22Rv1 (cell line): ENCODE measurements at regions not wholly inside any gene's neighbourhood (a gene's known extent, or its start where the extent isn't known, plus 50 kb on each side); places are given as distances from the start of the nearest gene placed in this dataset.
"Not testable (repeated sequence)": the region's sequence is repeated elsewhere in the genome, so short reads cannot be mapped to it uniquely, and the experiment has no call there.

Experiments used
- H3K27ac ChIP-seq: fragments of 450-650 bp; 2 replicates; pipeline ENCODE4 v1.5.1; 2017
- CTCF ChIP-seq: fragments of 450-650 bp; IDR thresholded peaks from 2 replicates; pipeline ENCODE4 v1.5.1; 2017; ENCODE audit warnings: mild to moderate bottlenecking
- ZFX ChIP-seq: fragments of 450-650 bp; IDR thresholded peaks from 2 replicates; pipeline ENCODE4 v1.6.1; 2017; ENCODE audit warnings: antibody characterized with exemption, borderline replicate concordance

DNA sequence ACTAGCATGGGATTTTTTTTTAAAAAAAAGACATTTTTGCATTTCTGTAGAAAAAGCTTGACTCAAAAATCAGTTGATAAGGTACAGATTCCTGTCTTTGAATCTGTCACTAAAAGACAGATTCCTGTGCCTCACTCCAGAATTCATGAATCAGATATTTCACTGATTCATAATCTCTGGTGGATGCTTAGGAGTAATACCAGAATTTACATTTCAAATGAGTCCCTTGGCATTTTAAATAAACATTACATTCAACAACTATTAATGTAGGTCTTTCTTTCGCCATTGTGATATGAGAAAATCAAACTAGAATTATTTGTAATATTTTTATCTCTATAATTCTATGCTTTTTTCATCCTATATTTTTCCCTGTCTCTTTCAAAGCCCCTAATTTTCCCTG is 128.3 kb downstream of the APIP start:
- H3K27ac ChIP-seq: no peak overlapping the region
- TF ChIP-seq ZFX (no peak), CTCF (no peak)

DNA sequence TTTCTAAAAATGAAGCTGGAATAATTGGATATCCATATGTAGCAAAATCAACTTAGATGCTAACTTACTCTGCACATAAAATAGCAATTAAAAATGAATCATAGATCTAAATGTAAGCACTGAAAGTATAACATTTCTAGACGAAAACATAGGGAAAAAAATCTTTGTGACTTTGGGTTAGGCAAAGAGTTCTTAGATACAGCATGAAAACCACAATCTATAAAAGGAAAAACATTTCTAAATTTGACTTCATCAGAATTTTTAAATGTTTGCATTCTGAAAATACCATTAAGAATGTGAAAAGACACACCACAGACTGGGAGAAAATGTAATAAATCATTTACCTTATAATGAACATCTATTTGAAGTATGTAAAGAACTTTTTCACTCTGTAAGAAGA is 128.8 kb downstream of the APIP start:
- TF ChIP-seq CTCF: no peak
- H3K27ac ChIP-seq: no peak overlapping the region

- H3K27ac ChIP-seq: no peak overlapping the region
- TF ChIP-seq ZFX: no peak
- no peak for TF ChIP-seq CTCF
These were observed 131.8 kb downstream of the APIP start for GRCh38 chr11:34784318-34784841.

- no peak overlapping the region for H3K27ac ChIP-seq
- TF ChIP-seq CTCF: no peak
- no peak for TF ChIP-seq ZFX
These were observed 132.3 kb downstream of the APIP start for GRCh38 chr11:34783816-34784317.

GRCh38 chr11:34781826-34782225 is 134.4 kb downstream of the APIP start:
- not testable (repeated sequence) for H3K27ac ChIP-seq

GRCh38 chr11:34775417-34775888 is 140.7 kb downstream of the APIP start:
- no peak overlapping the region for H3K27ac ChIP-seq
- TF ChIP-seq ZFX (no peak), CTCF (no peak)

GRCh38 chr11:34774604-34775003 is 141.6 kb downstream of the APIP start:
- no peak for TF ChIP-seq ZFX
- no peak for TF ChIP-seq CTCF
- H3K27ac ChIP-seq: no peak overlapping the region

GRCh38 chr11:34773826-34774225 is 142.4 kb downstream of the APIP start:
- no peak overlapping the region for H3K27ac ChIP-seq
- no peak for TF ChIP-seq ZFX
- no peak for TF ChIP-seq CTCF
